GM12878 (cell line): ENCODE measurements at regions not wholly inside any gene's neighbourhood (a gene's known extent, or its start where the extent isn't known, plus 50 kb on each side); places are given as distances from the start of the nearest gene placed in this dataset.

Experiments used
- ATAC-seq: fragments of 200-7000 bp; cut with Tn5 transposase; 3 replicates; pipeline ENCODE4 v1.9.1; 2020; ENCODE audit warnings: mild to moderate bottlenecking, moderate library complexity
- BruUV-seq: library from RNA; stranded (reverse); fragments of 400-500 nt; replicated peaks from 2 replicates; lab custom pipeline; 2021; lab: Mats Ljungman, UMichigan
- CTCF ChIA-PET: fragments of 300-600 bp; sonication (Branson Sonifier 250); formaldehyde crosslinking; extraction: SDS; loops from one replicate; lab custom pipeline; 2021; ENCODE audit warnings: inconsistent platforms; lab: Yijun Ruan, JAX
- POLR2A ChIA-PET: fragments of 350-600 bp; formaldehyde crosslinking; extraction: SDS; loops from one replicate; lab custom pipeline; 2021; ENCODE audit warnings: inconsistent platforms; lab: Charles Lee
- RAD21 ChIA-PET: fragments of 300-600 bp; sonication (Branson Sonifier 250); formaldehyde crosslinking; loops from one replicate; lab custom pipeline; 2023; ENCODE audit warnings: antibody characterized with exemption; ENCODE audit not compliant: unreplicated experiment; lab: Charles Lee
- SMC1A ChIA-PET: fragments of 300-600 bp; sonication (Branson Sonifier 250); formaldehyde crosslinking; loops from one replicate; lab custom pipeline; 2023; ENCODE audit not compliant: unreplicated experiment, uncharacterized antibody; lab: Charles Lee
- DNase-seq: peaks from one replicate; pipeline ENCODE4 v3.0.0-alpha.2; 2011; ENCODE audit warnings: low read depth, low spot score
- FAIRE-seq: peaks from 3 replicates; lab custom pipeline; 2011; peaks lifted over from hg19 to GRCh38; lab: Jason Lieb, UNC
- H2AFZ ChIP-seq: 2 replicates; pipeline ENCODE4 v1.6.0; 2011; ENCODE audit warnings: low read depth, low read length, control low read depth; ENCODE audit not compliant: control insufficient read depth
- H3K27ac ChIP-seq: 2 replicates; pipeline ENCODE4 v1.5.1; 2011; ENCODE audit warnings: control low read depth; ENCODE audit not compliant: control insufficient read depth, insufficient read depth
- H3K27me3 ChIP-seq, 2 experiments: replicated peaks in 1 of 2; 2 replicates each; pipeline versions ENCODE4 v1.6.0 to v1.6.1; 2011; ENCODE audit warnings: low read length in 1 of 2; ENCODE audit not compliant: control insufficient read depth in 2 of 2, insufficient read depth in 2 of 2
- H3K36me3 ChIP-seq, 2 experiments: 2 replicates each; pipeline ENCODE4 v1.5.1; 2011; ENCODE audit warnings: low read length in 1 of 2; ENCODE audit not compliant: control insufficient read depth in 2 of 2, insufficient read depth in 2 of 2
- H3K4me1 ChIP-seq: 2 replicates; pipeline ENCODE4 v1.6.1; 2011; ENCODE audit warnings: mild to moderate bottlenecking, low read length, moderate library complexity, mixed read lengths; ENCODE audit not compliant: control insufficient read depth, insufficient read depth
- H3K4me2 ChIP-seq: 2 replicates; pipeline ENCODE4 v1.6.0; 2011; ENCODE audit warnings: control low read depth; ENCODE audit not compliant: control insufficient read depth, insufficient read depth
- H3K4me3 ChIP-seq: fragments of 200-600 bp; sonication (generic); 2 replicates; pipeline ENCODE4 v1.5.1; 2016
- H3K79me2 ChIP-seq: 2 replicates; pipeline ENCODE4 v1.6.0; 2011; ENCODE audit warnings: low read length; ENCODE audit not compliant: control insufficient read depth, insufficient read depth
- H3K9ac ChIP-seq: 2 replicates; pipeline ENCODE4 v1.8.0; 2011; ENCODE audit warnings: low read length, control low read depth, mixed read lengths; ENCODE audit not compliant: control insufficient read depth, insufficient read depth
- H3K9me3 ChIP-seq: replicated peaks from 3 replicates; pipeline ENCODE4 v1.5.1; 2011; ENCODE audit warnings: mild to moderate bottlenecking, low read length; ENCODE audit not compliant: control insufficient read depth, insufficient read depth
- H4K20me1 ChIP-seq: 2 replicates; pipeline ENCODE4 v1.6.0; 2011; ENCODE audit not compliant: control insufficient read depth, insufficient read depth
- BMI1 ChIP-seq: fragments of 450-650 bp; IDR thresholded peaks from 2 replicates; pipeline ENCODE4 v1.6.1; 2016; ENCODE audit warnings: mild to moderate bottlenecking, moderate library complexity, borderline replicate concordance
- HDAC2 ChIP-seq: fragments of 200-600 bp; sonication (generic); IDR thresholded peaks from 2 replicates; pipeline ENCODE4 v1.6.1; 2017
- IRF3 ChIP-seq: fragments of 450-650 bp; IDR thresholded peaks from 2 replicates; pipeline ENCODE4 v1.6.1; 2014; ENCODE audit warnings: mild to moderate bottlenecking
- MYB ChIP-seq: fragments of 150-350 bp; IDR thresholded peaks from 2 replicates; pipeline ENCODE4 v1.6.1; 2014; ENCODE audit warnings: mild to moderate bottlenecking, low read depth, low read length, borderline replicate concordance
- PAX5 ChIP-seq: IDR thresholded peaks from 2 replicates; pipeline ENCODE4 v1.6.1; 2011; ENCODE audit warnings: low read depth, low read length, borderline replicate concordance
- POLR2AphosphoS2 ChIP-seq: IDR thresholded peaks from 2 replicates; pipeline ENCODE4 v1.6.1; 2011; ENCODE audit warnings: low read depth, mild to moderate bottlenecking, low read length, improper control_type of control experiment, moderate library complexity
- POLR2AphosphoS5 ChIP-seq: IDR thresholded peaks from 2 replicates; pipeline ENCODE4 v1.6.1; 2011; ENCODE audit warnings: mild to moderate bottlenecking, low read length, inconsistent platforms
- RELA ChIP-seq: fragments of 450-650 bp; IDR thresholded peaks from 2 replicates; pipeline ENCODE4 v1.8.0; 2014; ENCODE audit warnings: borderline replicate concordance; ENCODE audit not compliant: partially characterized antibody
- REST ChIP-seq: IDR thresholded peaks from 2 replicates; pipeline ENCODE4 v1.6.1; 2012; ENCODE audit warnings: mild to moderate bottlenecking, low read depth, low read length
- TBL1XR1 ChIP-seq: IDR thresholded peaks from 2 replicates; pipeline ENCODE4 v1.6.1; 2012; ENCODE audit warnings: low read depth, low read length, improper control_type of control experiment
- YY1 ChIP-seq: IDR thresholded peaks from 2 replicates; pipeline ENCODE4 v1.6.1; 2011; ENCODE audit warnings: low read depth, mild to moderate bottlenecking, low read length
- ZBTB11 ChIP-seq: fragments of 450-650 bp; formaldehyde crosslinking; IDR thresholded peaks from 2 replicates; pipeline ENCODE4 v1.5.0; 2022; ENCODE audit warnings: mild to moderate bottlenecking, missing genetic modification characterization
- WGBS: methylation state at CpG from one replicate; pipeline ENCODE4 v1.1.6; 2016; ENCODE audit warnings: low lambda C conversion rate; ENCODE audit not compliant: insufficient replicate concordance, insufficient coverage; ENCODE audit errors: missing lambda C conversion rate; 5-methylcytosine and 5-hydroxymethylcytosine counted together
- in situ Hi-C: fragments of 300-500 bp; cut with MboI; formaldehyde crosslinking; loops from 9 replicates; pipeline ENCODE4 v1.14.3; 2018; ENCODE audit warnings: mixed read lengths
- intact Hi-C: fragments of 100-400 bp; cut with micrococcal nuclease; formaldehyde crosslinking; loops from one replicate; pipeline ENCODE4 v1.14.2; 2022; ENCODE audit not compliant: unreplicated experiment

GRCh38 chr14:49446801-49447200 is 139.4 kb downstream of the RPS29 start:
- Histone ChIP-seq H3K27ac (no peak overlapping the region), H3K9me3 (no peaks in the 10 kb centered on the region), H3K4me3 (no peak overlapping the region), H3K79me2 (no peaks in the 10 kb centered on the region), H3K9ac (no peak overlapping the region), H3K27me3 (no peaks in the 10 kb centered on the region; a peak in 1 of 4 replicates), H3K36me3 (no peaks in the 10 kb centered on the region), H3K4me1 (no peaks in the 10 kb centered on the region), H3K4me2 (no peak overlapping the region), H2AFZ (no peak overlapping the region), H4K20me1 (no peaks in the 10 kb centered on the region)
- no TSS peak for BruUV-seq
- DNase-seq (no peak), ATAC-seq (no peak), FAIRE-seq (no peak)
- CTCF ChIA-PET, result interaction anchor here (1.0 to 2.4 kb wide), 4 partner anchors 9 to 1786 kb away, joined by 3 to 23 read pairs (median 6); no protein-coding TSS in a partner anchor
- POLR2A ChIA-PET, result interaction anchor here (0.5 kb wide), 1 partner anchor 20 kb away, joined by 3 read pairs; no protein-coding TSS in a partner anchor
- RAD21 ChIA-PET, result interaction anchor here (2.1 kb wide), 1 partner anchor 15 kb away, joined by 5 read pairs; no protein-coding TSS in a partner anchor
- SMC1A ChIA-PET, result interaction anchor here (0.5 to 2.4 kb wide), 4 partner anchors 9 to 370 kb away, joined by 3 to 13 read pairs (median 6); no protein-coding TSS in a partner anchor
- TF ChIP-seq BMI1 (no peak), REST (no peak), HDAC2 (no peak), TBL1XR1 (no peak), PAX5 (no peak), IRF3 (no peak), POLR2AphosphoS5 (no peak), YY1 (no peak), ZBTB11 (CRISPR knock-in tag) (no peak), RELA (no peak), MYB (no peak), POLR2AphosphoS2 (no peak)
- intact Hi-C loops, result no loop called here
- in situ Hi-C loops, result no loop called here
- 2% methylated on average over 2 of the region's 2 CpGs for WGBS
